ENCODE measurements at regions not wholly inside any gene's neighbourhood (a gene's known extent, or its start where the extent isn't known, plus 50 kb on each side); places are given as distances from the start of the nearest gene placed in this dataset.
"Not testable (repeated sequence)": the region's sequence is repeated elsewhere in the genome, so short reads cannot be mapped to it uniquely, and the experiment has no call there.

- H3K9me3 ChIP-seq = peaks cover 47% of the 10 kb centered on the region
- intact Hi-C loops (cut with DNase I, micrococcal nuclease) = no loop called here
- no peak for ATAC-seq
- no peak overlapping the region for H3K4me3 ChIP-seq
- DNase-seq = no peak
- no peak for TF ChIP-seq CTCF (IDR thresholded peaks at IDR 0.05)
- H3K36me3 ChIP-seq (ENCODE audit: low read depth) = no peaks in the 10 kb centered on the region
- H3K4me1 ChIP-seq (ENCODE audit: low read depth) = no peaks in the 10 kb centered on the region
Observed at GRCh38 chr13:19074519-19074918, 107.1 kb downstream of the TUBA3C start.

- H3K36me3 ChIP-seq (ENCODE audit: low read depth); H3K4me3 ChIP-seq; intact Hi-C loops (cut with DNase I, micrococcal nuclease); DNase-seq; ATAC-seq; H3K4me1 ChIP-seq (ENCODE audit: low read depth): not testable (repeated sequence)
- H3K9me3 ChIP-seq = peaks cover 51% of the 10 kb centered on the region
Observed at GRCh38 chr13:19074106-19074505, 107.5 kb downstream of the TUBA3C start.

GRCh38 chr13:19072956-19073706, 108.5 kb downstream of the TUBA3C start:
- intact Hi-C loops (cut with DNase I, micrococcal nuclease); ATAC-seq: not testable (repeated sequence)
- peaks cover 60% of the 10 kb centered on the region for H3K9me3 ChIP-seq

GRCh38 chr13:19072543-19072942, 109.1 kb downstream of the TUBA3C start:
- Histone ChIP-seq H3K4me1 (ENCODE audit: low read depth) (no peaks in the 10 kb centered on the region), H3K4me3 (no peak overlapping the region), H3K36me3 (ENCODE audit: low read depth) (no peaks in the 10 kb centered on the region), H3K9me3 (peaks cover 57% of the 10 kb centered on the region)
- no peak for ATAC-seq
- DNase-seq = no peak
- intact Hi-C loops (cut with DNase I, micrococcal nuclease) = no loop called here
- TF ChIP-seq CTCF (IDR thresholded peaks at IDR 0.05) = no peak

More at GRCh38 chr13:19072956-19073706, 108.5 kb downstream of the TUBA3C start:
- H3K36me3 ChIP-seq (ENCODE audit: low read depth); H3K4me1 ChIP-seq (ENCODE audit: low read depth); DNase-seq; H3K4me3 ChIP-seq: not testable (repeated sequence)

GRCh38 chr13:19071161-19071936, 110.3 kb downstream of the TUBA3C start:
- DNase-seq = no peak
- intact Hi-C loops (cut with DNase I, micrococcal nuclease) = no loop called here
- Histone ChIP-seq H3K4me3 (no peak overlapping the region), H3K4me1 (ENCODE audit: low read depth) (no peaks in the 10 kb centered on the region), H3K36me3 (ENCODE audit: low read depth) (no peaks in the 10 kb centered on the region), H3K9me3 (peaks cover 60% of the 10 kb centered on the region)
- ATAC-seq = no peak
- TF ChIP-seq CTCF (IDR thresholded peaks at IDR 0.05) = no peak

GRCh38 chr13:19070398-19070735, 111.3 kb downstream of the TUBA3C start:
- ATAC-seq = no peak
- no peak for DNase-seq
- H3K9me3 ChIP-seq = peaks cover 57% of the 10 kb centered on the region
- no peak overlapping the region for H3K4me3 ChIP-seq
- no peak for TF ChIP-seq CTCF (IDR thresholded peaks at IDR 0.05)
- no peaks in the 10 kb centered on the region for H3K36me3 ChIP-seq (ENCODE audit: low read depth)
- intact Hi-C loops (cut with DNase I, micrococcal nuclease) = no loop called here
- no peaks in the 10 kb centered on the region for H3K4me1 ChIP-seq (ENCODE audit: low read depth)
